A549 (cell line): ENCODE measurements at regions not wholly inside any gene's neighbourhood (a gene's known extent, or its start where the extent isn't known, plus 50 kb on each side); places are given as distances from the start of the nearest gene placed in this dataset.

Source experiments
- ATAC-seq, 2 experiments: fragments of 200-7000 bp in 1 of 2; fragments of >200 bp in 1 of 2; cut with Nextera tagmentation in 1 of 2; cut with Tn5 transposase in 1 of 2; 3 replicates each; pipeline versions ENCODE4 v1.8.0 to v1.9.1; 2018 to 2020; ENCODE audit warnings: mild to moderate bottlenecking in 1 of 2, moderate library complexity in 1 of 2
- CTCF ChIA-PET: fragments of 300-600 bp; sonication (Branson Sonifier 250); formaldehyde crosslinking; extraction: SDS; loops from one replicate; lab custom pipeline; 2021; ENCODE audit warnings: antibody characterized with exemption, inconsistent platforms; lab: Yijun Ruan, JAX
- POLR2A ChIA-PET: fragments of 350-600 bp; formaldehyde crosslinking; extraction: SDS; loops from one replicate; lab custom pipeline; 2021; ENCODE audit warnings: antibody characterized with exemption, inconsistent platforms; lab: Yijun Ruan, JAX
- DNase-seq, 2 experiments: peaks; one replicate each; pipeline versions ENCODE4 v3.0.0 to v3.0.0-alpha.2; 2011 to 2016; ENCODE audit warnings: low read depth in 1 of 2, low spot score in 1 of 2
- FAIRE-seq: peaks from 2 replicates; lab custom pipeline; 2011; peaks lifted over from hg19 to GRCh38; lab: Jason Lieb, UNC
- H3K27ac ChIP-seq, 2 experiments: fragments of >200 bp; sonication (Bioruptor Twin); formaldehyde crosslinking; 3 replicates each; pipeline ENCODE4 v1.5.1; 2016 to 2017
- H3K4me1 ChIP-seq: fragments of >200 bp; sonication (Bioruptor Twin); formaldehyde crosslinking; 3 replicates; pipeline ENCODE4 v1.6.1; 2016
- H3K4me2 ChIP-seq: fragments of >200 bp; sonication (Bioruptor Twin); formaldehyde crosslinking; 3 replicates; pipeline ENCODE4 v1.6.1; 2016
- H3K4me3 ChIP-seq: fragments of >200 bp; sonication (Bioruptor Twin); formaldehyde crosslinking; 3 replicates; pipeline ENCODE4 v1.5.1; 2016
- H3K9me3 ChIP-seq: fragments of >200 bp; sonication (Bioruptor Twin); formaldehyde crosslinking; 3 replicates; pipeline ENCODE4 v1.6.1; 2016
- CBX8 ChIP-seq: fragments of 200-600 bp; sonication (generic); IDR thresholded peaks from 2 replicates; pipeline ENCODE4 v1.6.1; 2016
- CEBPB ChIP-seq, 2 experiments: fragments of >200 bp in 1 of 2; sonication (Bioruptor Twin) in 1 of 2; formaldehyde crosslinking in 1 of 2; IDR thresholded peaks; 2 replicates each; pipeline ENCODE4 v1.6.1; 2012 to 2016
- CHD4 ChIP-seq: fragments of 200-600 bp; sonication (generic); IDR thresholded peaks from 2 replicates; pipeline ENCODE4 v1.6.1; 2016; ENCODE audit warnings: antibody characterized with exemption, mild to moderate bottlenecking, borderline replicate concordance
- EHMT2 ChIP-seq: fragments of 200-600 bp; sonication (generic); IDR thresholded peaks from 2 replicates; pipeline ENCODE4 v1.6.1; 2016; ENCODE audit warnings: antibody characterized with exemption, low read depth, mild to moderate bottlenecking, moderate library complexity
- ESRRA ChIP-seq: fragments of 150-350 bp; IDR thresholded peaks from 2 replicates; pipeline ENCODE4 v1.6.1; 2014; ENCODE audit warnings: mild to moderate bottlenecking, low read length, borderline replicate concordance
- GATA3 ChIP-seq: IDR thresholded peaks from 2 replicates; pipeline ENCODE4 v1.6.1; 2012; ENCODE audit warnings: borderline replicate concordance
- HMGXB4 ChIP-seq: fragments of 250-450 bp; sonication (Bioruptor Pico); IDR thresholded peaks from 2 replicates; pipeline ENCODE4 v1.5.0; 2021; ENCODE audit warnings: mild to moderate bottlenecking, moderate library complexity, borderline replicate concordance
- HOXB5 ChIP-seq: fragments of 250-450 bp; sonication (Bioruptor Pico); IDR thresholded peaks from 2 replicates; pipeline ENCODE4 v1.5.0; 2020; ENCODE audit warnings: mild to moderate bottlenecking, moderate library complexity
- JUNB ChIP-seq: fragments of >200 bp; sonication (Bioruptor Twin); formaldehyde crosslinking; IDR thresholded peaks from 2 replicates; pipeline ENCODE4 v1.6.1; 2016
- MAZ ChIP-seq: fragments of 150-350 bp; IDR thresholded peaks from 2 replicates; pipeline ENCODE4 v1.6.1; 2014; ENCODE audit warnings: antibody characterized with exemption, low read depth, low read length, borderline replicate concordance
- MYC ChIP-seq: IDR thresholded peaks from 2 replicates; pipeline ENCODE4 v1.6.1; 2012; ENCODE audit warnings: mild to moderate bottlenecking, inconsistent platforms, low read length, improper control_type of control experiment, borderline replicate concordance
- PHF8 ChIP-seq: fragments of 200-600 bp; sonication (generic); IDR thresholded peaks from 2 replicates; pipeline ENCODE4 v1.6.1; 2016; ENCODE audit warnings: low read depth, mild to moderate bottlenecking, antibody characterized with exemption, moderate library complexity, borderline replicate concordance
- POLR2AphosphoS2 ChIP-seq: conservative IDR thresholded peaks from 2 replicates; pipeline ENCODE4 v1.6.1; 2012; ENCODE audit warnings: low read length, improper control_type of control experiment, inconsistent platforms
- RNF2 ChIP-seq: fragments of 200-600 bp; sonication (generic); IDR thresholded peaks from 2 replicates; pipeline ENCODE4 v1.6.1; 2016; ENCODE audit warnings: low read depth, mild to moderate bottlenecking, antibody characterized with exemption, moderate library complexity, borderline replicate concordance
- SREBF2 ChIP-seq: fragments of 450-650 bp; IDR thresholded peaks from 2 replicates; pipeline ENCODE4 v1.6.1; 2014; ENCODE audit warnings: mild to moderate bottlenecking, moderate library complexity
- WGBS: methylation state at CpG from one replicate; pipeline ENCODE4 v1.1.6; 2017; ENCODE audit errors: missing lambda C conversion rate; 5-methylcytosine and 5-hydroxymethylcytosine counted together
- TF ChIP-seq, protein P1 (sequence below): fragments of >200 bp; sonication (Bioruptor Twin); formaldehyde crosslinking; IDR thresholded peaks from 2 replicates; pipeline ENCODE4 v1.6.1; 2016

- ATAC-seq (no peak), DNase-seq (no peak)
- H3K4me2 ChIP-seq = no peak overlapping the region
- TF ChIP-seq EHMT2 (no peak), SREBF2 (no peak), HMGXB4 (CRISPR knock-in tag) (no peak), CHD4 (no peak)
- TF ChIP-seq, protein P1, sequence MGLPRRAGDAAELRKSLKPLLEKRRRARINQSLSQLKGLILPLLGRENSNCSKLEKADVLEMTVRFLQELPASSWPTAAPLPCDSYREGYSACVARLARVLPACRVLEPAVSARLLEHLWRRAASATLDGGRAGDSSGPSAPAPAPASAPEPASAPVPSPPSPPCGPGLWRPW = no peak
- TF ChIP-seq, all 56 proteins: peak for 0
- no peaks in the 10 kb centered on the region for H3K4me1 ChIP-seq
- H3K4me3 ChIP-seq = no peak overlapping the region
- WGBS = 12% methylated on average over 2 of the region's 2 CpGs
- POLR2A ChIA-PET = no interaction called here
- no peak overlapping the region for H3K27ac ChIP-seq
- CTCF ChIA-PET = interaction anchor here (1.2 kb wide), 1 partner anchor 9 kb away, joined by 4 read pairs; no protein-coding TSS in a partner anchor
- no peak for FAIRE-seq
- H3K9me3 ChIP-seq = peaks cover 8% of the 10 kb centered on the region; the same call in 2 of the 3 replicates
These were observed 314.5 kb downstream of the CRPPA start for GRCh38 chr7:16106869-16107268.

GRCh38 chr7:16106300-16106699 is 315.0 kb downstream of the CRPPA start:
- ChIA-PET POLR2A (no interaction called here), CTCF (interaction anchor here (1.2 kb wide), 1 partner anchor 8 kb away, joined by 4 read pairs; no protein-coding TSS in a partner anchor)
- ATAC-seq (no peak), FAIRE-seq (no peak), DNase-seq (no peak)
- no peak overlapping the region for H3K4me3 ChIP-seq
- H3K27ac ChIP-seq = no peak overlapping the region
- H3K4me1 ChIP-seq = no peaks in the 10 kb centered on the region
- TF ChIP-seq GATA3 = no peak
- no peak for TF ChIP-seq ESRRA
- TF ChIP-seq RNF2 = no peak
- TF ChIP-seq CHD4 = no peak
- no peak for TF ChIP-seq CBX8
- peaks cover 10% of the 10 kb centered on the region; the same call in 2 of the 3 replicates for H3K9me3 ChIP-seq
- no peak overlapping the region for H3K4me2 ChIP-seq
- WGBS = 13% methylated on average over 1 of the region's 1 CpG

DNA sequence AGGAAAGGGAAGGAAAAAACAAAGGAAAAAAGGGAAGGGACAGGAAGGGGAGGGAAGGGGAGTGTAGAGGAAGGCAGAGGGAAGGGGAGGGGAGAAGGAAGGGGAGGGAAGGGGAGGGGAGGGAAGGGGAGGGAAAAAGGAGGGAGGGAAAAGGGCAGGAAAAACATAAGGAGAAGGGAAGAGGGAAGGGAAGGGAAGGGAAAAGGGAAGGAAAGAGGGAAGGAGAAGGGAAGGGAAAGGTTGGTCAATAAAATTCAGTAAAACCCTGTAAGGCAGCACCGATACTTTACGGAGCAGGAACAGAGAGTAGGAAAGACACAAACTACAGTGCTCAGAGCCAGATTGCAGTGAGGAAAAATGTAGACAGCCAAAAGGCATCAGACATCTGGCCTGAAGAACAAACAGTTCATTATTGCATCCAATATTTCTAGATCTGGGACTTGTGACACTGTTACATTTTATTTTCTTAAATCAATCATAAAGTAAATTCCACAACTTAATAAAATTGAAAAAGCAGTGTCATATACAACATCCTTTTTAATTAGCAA is 322.0 kb downstream of the CRPPA start:
- Histone ChIP-seq H3K9me3 (peaks cover 2% of the 10 kb centered on the region; the same call in 1 of the 3 replicates), H3K4me2 (no peak overlapping the region), H3K4me3 (no peak overlapping the region), H3K27ac (no peak overlapping the region), H3K4me1 (0 out of 3 replicates have a peak, but pooled peaks cover 3% of the 10 kb centered on the region)
- no peak for ATAC-seq
- 87% methylated on average over 2 of the region's 2 CpGs for WGBS
- ChIA-PET POLR2A (no interaction called here), CTCF (interaction anchor here (1.3 kb wide), 1 partner anchor 22 kb away, joined by 6 read pairs; no protein-coding TSS in a partner anchor)
- TF ChIP-seq CBX8 (no peak), PHF8 (no peak), SREBF2 (no peak), MYC (no peak), CEBPB (IDR thresholded peaks at IDR 0.05) (no peak), POLR2AphosphoS2 (no peak), HMGXB4 (CRISPR knock-in tag) (no peak), MAZ (no peak), JUNB (no peak), HOXB5 (CRISPR knock-in tag) (no peak), ESRRA (no peak)
- TF ChIP-seq, protein P1 = no peak
- no peak for DNase-seq
- no peak for FAIRE-seq
